Peyer's patch (tissue), 4 donors: ENCODE measurements at regions not wholly inside any gene's neighbourhood (a gene's known extent, or its start where the extent isn't known, plus 50 kb on each side); places are given as distances from the start of the nearest gene placed in this dataset.

Experiments
- DNase-seq, 3 donors: peaks; one replicate each; pipeline ENCODE4 v3.0.0-alpha.2; 2017 to 2019
- H3K27ac ChIP-seq, 4 donors: fragments of 200-600 bp; sonication (generic); one replicate each; pipeline ENCODE4 v1.5.1; 2016 to 2019
- H3K27me3 ChIP-seq, 2 donors: fragments of 200-600 bp; sonication (generic); one replicate each; pipeline ENCODE4 v1.5.1; 2019
- H3K36me3 ChIP-seq, 3 donors: fragments of 200-600 bp; sonication (generic); one replicate each; pipeline ENCODE4 v1.5.1; 2016 to 2019
- H3K4me1 ChIP-seq, 4 donors: fragments of 200-600 bp; sonication (generic); one replicate each; pipeline ENCODE4 v1.5.1; 2016 to 2019
- H3K4me3 ChIP-seq, 4 donors: fragments of 200-600 bp; sonication (generic); 1 replicate in 3 of 4; 2 replicates in 1 of 4; pipeline ENCODE4 v1.5.1; 2016 to 2019; ENCODE audit warnings: mild to moderate bottlenecking in 1 of 4
- H3K9me3 ChIP-seq, 4 donors: fragments of 200-600 bp; sonication (generic); one replicate each; pipeline ENCODE4 v1.5.1; 2016 to 2019; ENCODE audit warnings: mild to moderate bottlenecking in 1 of 4
- POLR2A ChIP-seq, 2 donors: fragments of 450-650 bp; IDR thresholded peaks; one replicate each; pipeline ENCODE4 v1.5.1; 2017; ENCODE audit warnings: antibody characterized with exemption in 2 of 2, mild to moderate bottlenecking in 2 of 2, moderate library complexity in 2 of 2
- TF ChIP-seq, protein P1 (sequence below), 6 experiments: fragments of 450-650 bp in 4 of 6; fragments of 200-600 bp in 2 of 6; sonication (generic) in 1 of 6; IDR thresholded peaks; one replicate each; pipeline ENCODE4 v1.5.1; 2017 to 2019; ENCODE audit warnings: antibody characterized with exemption in 6 of 6, mild to moderate bottlenecking in 3 of 6, moderate library complexity in 1 of 6

DNA sequence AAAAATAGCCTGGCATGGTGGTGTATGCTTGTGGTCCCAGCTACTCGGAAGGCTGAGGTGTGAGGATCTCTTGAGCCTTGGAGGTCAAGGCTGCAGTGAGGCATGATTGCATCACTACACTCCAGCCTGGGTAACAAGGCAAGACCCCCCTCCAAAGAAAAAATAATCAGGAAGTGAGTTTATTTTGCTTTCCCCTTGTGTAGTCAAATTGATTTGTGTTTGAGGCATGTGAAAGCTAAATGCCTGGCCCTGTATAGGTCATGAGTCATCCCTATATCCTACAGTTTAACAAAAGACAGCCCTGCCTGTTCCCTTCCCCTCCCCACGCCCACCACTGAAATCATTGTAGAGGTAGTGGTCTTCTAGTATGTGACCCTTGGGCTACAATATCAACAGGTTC is 241.4 kb upstream of the JUN start:
- no peaks in the 10 kb centered on the region for H3K36me3 ChIP-seq
- peak overlapping the region in 1 of 4 donors; percentile 64 for H3K27ac ChIP-seq
- DNase-seq, result no peak
- H3K27me3 ChIP-seq, result no peaks in the 10 kb centered on the region
- H3K4me1 ChIP-seq, result peaks cover 0 to 26% (median 15%) of the 10 kb centered on the region in 4 donors
- H3K9me3 ChIP-seq, result no peaks in the 10 kb centered on the region
- H3K4me3 ChIP-seq, result no peak overlapping the region
- TF ChIP-seq, protein P1, sequence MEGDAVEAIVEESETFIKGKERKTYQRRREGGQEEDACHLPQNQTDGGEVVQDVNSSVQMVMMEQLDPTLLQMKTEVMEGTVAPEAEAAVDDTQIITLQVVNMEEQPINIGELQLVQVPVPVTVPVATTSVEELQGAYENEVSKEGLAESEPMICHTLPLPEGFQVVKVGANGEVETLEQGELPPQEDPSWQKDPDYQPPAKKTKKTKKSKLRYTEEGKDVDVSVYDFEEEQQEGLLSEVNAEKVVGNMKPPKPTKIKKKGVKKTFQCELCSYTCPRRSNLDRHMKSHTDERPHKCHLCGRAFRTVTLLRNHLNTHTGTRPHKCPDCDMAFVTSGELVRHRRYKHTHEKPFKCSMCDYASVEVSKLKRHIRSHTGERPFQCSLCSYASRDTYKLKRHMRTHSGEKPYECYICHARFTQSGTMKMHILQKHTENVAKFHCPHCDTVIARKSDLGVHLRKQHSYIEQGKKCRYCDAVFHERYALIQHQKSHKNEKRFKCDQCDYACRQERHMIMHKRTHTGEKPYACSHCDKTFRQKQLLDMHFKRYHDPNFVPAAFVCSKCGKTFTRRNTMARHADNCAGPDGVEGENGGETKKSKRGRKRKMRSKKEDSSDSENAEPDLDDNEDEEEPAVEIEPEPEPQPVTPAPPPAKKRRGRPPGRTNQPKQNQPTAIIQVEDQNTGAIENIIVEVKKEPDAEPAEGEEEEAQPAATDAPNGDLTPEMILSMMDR (IDR thresholded peaks at IDR 0.05), result no peak
- no peak for TF ChIP-seq POLR2A (IDR thresholded peaks at IDR 0.05)

- Histone ChIP-seq H3K36me3 (no peaks in the 10 kb centered on the region), H3K27me3 (no peaks in the 10 kb centered on the region), H3K4me3 (no peak overlapping the region), H3K9me3 (no peaks in the 10 kb centered on the region), H3K4me1 (peaks cover 0 to 19% (median 9%) of the 10 kb centered on the region in 4 donors), H3K27ac (peak overlapping the region; percentile 14 to 74 (median 42))
- TF ChIP-seq, protein P1 (IDR thresholded peaks at IDR 0.05), result no peak
- TF ChIP-seq POLR2A (IDR thresholded peaks at IDR 0.05), result no peak
- DNase-seq, result peak in 1 of 3 donors; percentile 39
Measured at GRCh38 chr1:59025898-59026426, 242.1 kb upstream of the JUN start.

DNA sequence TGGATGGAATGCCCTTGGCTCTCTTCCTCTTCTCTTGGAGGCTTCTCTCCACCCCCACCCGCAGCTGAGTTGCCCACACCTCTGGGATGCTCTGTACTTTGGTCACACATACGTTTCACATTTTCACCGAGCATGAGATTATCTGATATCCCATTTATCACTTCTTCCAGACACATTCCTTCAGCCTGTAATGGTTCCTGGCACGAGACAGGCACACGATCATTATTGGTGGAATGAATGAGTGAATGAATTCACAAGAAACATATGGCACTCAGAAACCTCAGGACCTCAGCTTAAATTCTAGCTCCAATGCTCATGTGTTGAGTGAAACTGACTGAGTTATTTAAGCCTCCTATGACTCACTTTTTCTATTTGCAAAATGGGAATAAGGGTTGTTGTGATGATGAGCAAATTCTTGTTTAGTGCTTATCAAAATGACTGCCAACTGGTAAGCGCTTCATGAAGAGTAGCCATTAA is 242.7 kb upstream of the JUN start:
- H3K9me3 ChIP-seq, result no peaks in the 10 kb centered on the region
- no peaks in the 10 kb centered on the region for H3K27me3 ChIP-seq
- H3K4me3 ChIP-seq, result no peak overlapping the region
- H3K27ac ChIP-seq, result peak overlapping the region; percentile 14 to 74 (median 68)
- H3K4me1 ChIP-seq, result peaks cover 0 to 19% (median 8%) of the 10 kb centered on the region in 4 donors
- H3K36me3 ChIP-seq, result no peaks in the 10 kb centered on the region
- TF ChIP-seq, protein P1 (IDR thresholded peaks at IDR 0.05), result no peak
- no peak for TF ChIP-seq POLR2A (IDR thresholded peaks at IDR 0.05)
- peak in 1 of 3 donors; percentile 58 for DNase-seq

DNA sequence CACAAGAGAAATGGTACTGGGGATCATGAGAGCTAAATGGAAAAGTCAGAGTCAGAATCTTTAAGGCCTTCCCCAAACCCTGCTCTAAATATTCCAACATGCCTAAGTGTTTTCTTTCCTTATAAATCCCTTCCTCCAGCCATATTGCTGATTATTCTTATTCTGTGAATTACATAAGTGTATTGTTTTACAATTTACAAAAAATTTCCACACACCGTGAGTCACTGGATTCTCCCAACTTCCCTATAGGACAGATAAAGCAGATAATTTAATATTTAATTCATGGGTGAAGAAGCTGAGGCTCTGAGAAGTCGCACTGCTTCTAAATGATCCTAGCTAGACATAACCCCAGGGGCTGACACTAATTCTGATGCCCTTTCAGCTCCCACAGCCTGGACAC is 243.3 kb upstream of the JUN start:
- peak overlapping the region in 2 of 4 donors; percentile 72 to 74 for H3K27ac ChIP-seq
- DNase-seq, result no peak
- TF ChIP-seq, protein P1 (IDR thresholded peaks at IDR 0.05), result no peak
- no peak for TF ChIP-seq POLR2A (IDR thresholded peaks at IDR 0.05)

GRCh38 chr1:59028048-59028447 is 244.2 kb upstream of the JUN start:
- Histone ChIP-seq H3K4me1 (peaks cover 0 to 19% (median 8%) of the 10 kb centered on the region in 4 donors), H3K9me3 (no peaks in the 10 kb centered on the region), H3K27me3 (no peaks in the 10 kb centered on the region), H3K36me3 (no peaks in the 10 kb centered on the region), H3K4me3 (no peak overlapping the region), H3K27ac (peak overlapping the region in 1 of 4 donors; percentile 74)
- DNase-seq, result peak in 1 of 3 donors; percentile 71
- TF ChIP-seq POLR2A (IDR thresholded peaks at IDR 0.05), result no peak
- TF ChIP-seq, protein P1 (IDR thresholded peaks at IDR 0.05), result no peak

More for the DNA sequence above, 243.3 kb upstream of the JUN start:
- Histone ChIP-seq H3K36me3 (no peaks in the 10 kb centered on the region), H3K27me3 (no peaks in the 10 kb centered on the region), H3K4me3 (no peak overlapping the region), H3K9me3 (no peaks in the 10 kb centered on the region), H3K4me1 (peaks cover 0 to 19% (median 8%) of the 10 kb centered on the region in 4 donors)
